ENCODE measurements at regions not wholly inside any gene's neighbourhood (a gene's known extent, or its start where the extent isn't known, plus 50 kb on each side); places are given as distances from the start of the nearest gene placed in this dataset.

DNA sequence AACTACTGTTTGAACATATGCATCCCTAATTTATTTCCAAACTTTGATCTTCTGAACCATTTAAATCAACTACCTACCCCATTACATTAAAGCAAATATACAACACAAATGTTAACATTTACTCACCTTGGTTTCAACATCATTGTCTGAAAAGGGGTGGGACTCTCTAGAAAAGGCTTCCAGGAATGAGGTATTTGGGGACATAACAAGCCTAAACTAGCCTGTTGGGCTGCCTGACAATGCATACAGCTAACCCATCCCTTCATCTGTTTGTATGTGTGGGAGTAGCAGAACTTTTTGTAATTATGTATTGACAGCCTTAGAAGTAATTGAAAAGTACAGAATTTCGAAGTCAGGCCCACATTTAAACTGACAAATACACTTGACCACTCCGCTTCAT lies 2225.9 kb upstream of the C9orf72 start:
- DNase-seq: no peak

GRCh38 chr9:29800821-29801220 lies 2227.5 kb upstream of the C9orf72 start:
- no peak for DNase-seq

DNA sequence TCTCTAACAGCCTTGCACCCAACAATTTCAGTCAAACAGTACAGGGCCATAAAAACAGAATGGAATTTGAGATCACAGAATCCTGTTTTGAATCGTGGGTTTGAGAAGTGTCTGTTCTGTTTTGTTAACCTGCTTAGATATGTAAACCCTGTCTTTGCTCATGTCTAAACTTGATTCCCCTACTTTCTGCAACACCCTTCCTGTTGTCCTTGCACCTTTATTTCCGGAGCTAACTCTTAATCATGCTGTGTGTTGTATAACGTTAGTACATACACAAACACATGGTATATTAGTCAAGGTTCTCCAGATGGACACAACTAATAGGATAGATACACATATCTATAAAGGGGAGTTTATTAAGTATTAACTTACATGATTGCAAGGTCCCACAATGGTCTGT lies 2229.2 kb upstream of the C9orf72 start:
- DNase-seq: no peak

DNA sequence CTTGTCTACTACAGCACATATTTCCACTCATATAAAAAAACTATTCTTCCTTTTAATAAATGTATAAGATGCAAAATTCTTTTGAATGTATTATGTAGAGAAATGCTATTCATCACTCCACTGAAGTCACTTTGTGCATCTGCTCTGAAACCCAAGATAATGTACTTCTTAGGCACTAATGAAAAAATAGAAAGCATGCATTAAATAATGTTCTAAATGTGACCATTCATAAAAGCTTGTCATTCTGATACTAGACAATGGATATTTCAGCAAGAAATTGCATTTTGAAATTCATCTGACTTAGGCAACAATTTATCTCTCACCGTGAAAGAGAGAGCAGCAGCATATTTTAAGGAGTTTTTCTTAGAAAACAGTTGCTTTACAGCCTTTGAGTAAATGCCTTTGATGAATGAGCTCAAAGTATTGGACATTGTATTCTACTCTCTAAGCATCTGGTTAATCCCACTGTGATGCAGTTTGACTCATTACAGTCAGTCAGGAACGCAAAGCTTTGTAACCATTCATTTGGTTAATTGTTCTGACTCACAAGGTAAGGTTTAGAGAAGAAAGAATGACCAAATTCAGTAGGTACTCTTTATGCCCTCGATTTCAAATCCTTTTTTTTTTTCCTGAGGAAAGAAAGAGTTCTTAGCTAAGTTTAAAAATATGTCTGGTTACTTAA lies 2233.8 kb upstream of the C9orf72 start:
- DNase-seq: no peak

- no peak for DNase-seq
These were observed 2243.8 kb upstream of the C9orf72 start for GRCh38 chr9:29816954-29817703.

- DNase-seq: no peak
These were observed 2249.2 kb upstream of the C9orf72 start for GRCh38 chr9:29822458-29822857.

DNA sequence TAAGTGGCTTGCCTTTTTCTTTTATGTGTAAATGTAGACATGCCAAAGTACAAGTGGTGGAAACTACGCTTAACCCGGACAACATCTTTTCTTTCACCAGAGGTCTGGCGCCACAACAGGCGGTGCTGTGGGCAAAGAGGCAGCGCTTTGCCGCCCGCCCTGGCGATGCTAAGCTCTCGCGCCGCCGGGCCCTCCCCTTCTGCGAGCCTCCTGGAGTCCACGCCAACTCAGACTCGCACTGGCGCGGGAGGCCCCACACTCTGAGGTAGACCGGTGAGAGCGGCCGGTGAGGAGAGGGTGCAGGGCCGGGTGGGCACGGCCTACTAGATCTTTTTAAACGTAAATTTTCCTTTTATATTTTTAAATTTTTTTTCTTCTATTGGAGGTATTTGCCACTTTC lies 2253.1 kb upstream of the C9orf72 start:
- DNase-seq: no peak

GRCh38 chr9:29830821-29831220 lies 2257.5 kb upstream of the C9orf72 start:
- DNase-seq: no peak

DNA sequence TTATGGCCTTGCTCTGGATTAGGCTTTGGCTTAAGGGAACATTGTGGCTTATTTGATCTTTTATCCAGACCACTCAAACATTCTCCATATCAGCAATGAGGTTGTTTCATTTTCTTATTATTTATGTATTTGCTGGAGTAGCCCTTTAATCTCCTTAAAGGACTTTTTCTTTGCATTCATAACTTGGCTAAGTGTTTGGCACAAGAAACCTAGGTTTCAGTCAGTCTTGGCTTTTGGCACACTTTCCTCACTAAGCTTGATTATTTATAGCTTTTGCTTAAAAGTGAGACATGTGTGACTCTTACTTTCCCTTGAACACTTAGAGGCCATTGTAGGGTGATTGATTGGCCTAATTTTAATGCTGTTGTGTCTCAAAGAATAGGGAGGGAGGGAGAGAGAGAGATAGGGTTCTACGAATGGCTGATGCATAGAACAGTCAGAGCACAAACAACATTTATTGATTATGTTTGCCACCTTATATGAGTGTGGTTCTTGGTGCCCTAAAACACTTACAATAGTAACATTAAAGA lies 2265.3 kb upstream of the C9orf72 start:
- no peak for DNase-seq

- no peak for DNase-seq
These were observed 2271.0 kb upstream of the C9orf72 start for GRCh38 chr9:29844251-29844650.

DNA sequence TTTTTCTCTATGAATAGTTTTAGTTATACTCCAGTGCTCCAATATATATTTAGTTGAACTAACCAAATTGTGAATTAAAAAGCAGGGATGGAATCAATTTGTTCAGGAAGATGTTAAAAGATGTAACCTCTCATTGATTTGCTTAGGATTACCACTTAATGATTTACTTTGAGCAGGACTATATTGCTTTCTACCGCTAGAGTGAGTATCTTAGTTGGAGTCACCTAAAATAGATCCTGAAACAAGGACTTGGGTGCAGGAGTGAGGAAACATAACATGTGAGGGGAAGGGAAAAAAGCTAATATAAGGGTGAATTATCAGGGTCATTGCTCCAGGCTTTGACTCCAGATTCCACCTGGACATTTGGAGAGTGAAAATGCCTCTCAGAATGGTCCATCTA lies 2277.4 kb upstream of the C9orf72 start:
- no peak for DNase-seq

DNA sequence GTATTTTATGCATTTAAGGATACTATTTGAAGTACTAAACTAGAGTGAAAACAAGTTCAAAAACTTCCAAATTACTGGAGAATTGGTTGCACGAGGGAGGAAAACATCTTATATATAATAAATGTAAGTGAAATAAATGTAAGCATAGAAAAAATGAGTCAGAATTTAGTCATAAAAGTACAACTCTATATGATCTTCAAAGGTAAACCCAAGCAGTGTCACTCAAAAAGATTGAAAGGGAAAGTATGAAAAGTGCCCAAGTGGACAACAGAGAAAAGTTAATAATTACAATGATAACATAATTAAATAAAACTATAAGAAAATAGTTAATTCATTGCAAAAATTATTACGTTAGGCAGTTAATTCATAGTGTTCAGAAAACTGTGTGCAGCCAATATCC lies 2288.5 kb upstream of the C9orf72 start:
- no peak for DNase-seq

GRCh38 chr9:29865764-29866313 lies 2292.6 kb upstream of the C9orf72 start:
- no peak for DNase-seq

GRCh38 chr9:29866556-29866955 lies 2293.3 kb upstream of the C9orf72 start:
- no peak for DNase-seq

DNA sequence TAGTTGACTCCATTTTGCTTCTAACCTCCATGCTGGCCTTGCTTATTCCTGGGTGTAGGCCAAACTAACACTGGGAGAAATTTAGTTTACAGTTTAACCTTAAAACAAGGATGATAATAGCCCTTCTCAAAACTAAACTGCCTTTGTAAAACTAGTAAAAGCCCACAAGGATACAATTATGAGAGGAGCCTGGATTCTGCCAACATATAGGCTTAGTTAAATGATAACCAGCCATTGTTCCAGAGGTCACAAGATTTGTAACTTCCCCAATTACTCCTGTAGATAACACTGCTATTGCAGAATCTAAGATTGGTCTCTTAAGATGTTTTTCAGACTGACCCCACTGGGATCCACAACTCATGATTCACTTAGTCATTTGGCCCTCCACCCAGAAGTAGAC lies 2300.3 kb upstream of the C9orf72 start:
- DNase-seq: no peak

- DNase-seq: no peak
These were observed 2302.3 kb upstream of the C9orf72 start for GRCh38 chr9:29875547-29875946.

GRCh38 chr9:29882767-29883166 lies 2309.5 kb upstream of the C9orf72 start:
- DNase-seq: no peak

DNA sequence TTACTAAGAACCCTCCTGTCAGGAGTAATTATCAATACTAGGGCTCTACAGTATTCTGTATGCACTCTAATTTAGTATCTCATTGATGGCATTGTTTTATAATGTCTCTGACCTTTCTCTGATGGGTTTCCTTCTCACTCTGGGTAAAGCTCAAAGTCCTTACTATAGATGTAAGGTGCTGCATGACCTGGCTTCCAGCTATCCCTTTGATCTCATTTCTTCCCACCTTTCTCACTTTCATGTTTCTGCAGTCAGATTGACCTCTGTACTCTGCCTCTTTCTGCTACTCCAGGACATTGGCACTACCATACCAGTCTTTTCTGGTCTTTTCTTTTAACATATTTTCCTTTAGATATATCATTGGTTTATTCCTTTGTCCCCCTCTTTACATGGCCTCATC lies 2332.8 kb upstream of the C9orf72 start:
- no peak for DNase-seq

DNA sequence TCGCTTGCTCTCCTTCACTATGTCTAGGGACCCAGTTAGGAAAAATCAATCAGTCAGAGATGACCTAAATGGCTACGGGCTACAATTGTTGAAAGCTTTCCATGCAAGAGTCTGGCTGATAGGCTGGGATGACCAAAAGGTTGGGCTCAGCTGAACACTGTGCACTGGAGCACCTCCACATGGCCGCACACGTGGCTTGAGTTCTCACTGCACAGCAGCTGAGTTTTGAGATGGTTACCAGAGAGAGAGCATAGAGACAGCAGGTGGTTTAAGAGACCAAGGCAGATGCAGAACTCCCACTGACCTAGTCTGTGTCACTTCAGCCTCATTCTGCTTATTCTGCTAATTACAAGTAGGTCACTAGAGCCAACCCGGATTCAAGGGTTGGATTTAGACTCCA lies 2354.8 kb upstream of the C9orf72 start:
- DNase-seq: no peak

GRCh38 chr9:29939559-29939958 lies 2366.3 kb upstream of the C9orf72 start:
- DNase-seq: no peak

DNA sequence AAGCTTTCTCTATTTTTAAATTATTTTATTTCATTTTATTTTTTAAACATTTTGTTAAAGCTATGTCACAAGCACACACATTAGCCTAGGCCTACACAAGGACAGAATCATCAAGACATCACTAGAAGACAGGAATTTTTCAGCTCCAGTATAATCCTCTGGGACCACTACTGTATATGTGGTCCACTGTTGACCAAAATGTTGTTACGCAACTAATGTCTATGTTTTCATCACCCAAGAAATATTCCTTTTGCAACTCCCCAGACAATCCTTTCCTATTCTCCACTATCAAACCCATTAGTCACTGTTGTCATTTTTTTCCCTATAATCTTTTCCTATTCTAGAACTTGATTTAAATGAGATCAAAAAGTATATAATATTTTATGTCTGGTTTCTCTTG lies 2371.7 kb upstream of the C9orf72 start:
- DNase-seq: no peak

- no peak for DNase-seq
These were observed 2385.2 kb upstream of the C9orf72 start for GRCh38 chr9:29958469-29958868.

GRCh38 chr9:29965834-29966233 lies 2392.6 kb upstream of the C9orf72 start:
- no peak for DNase-seq

GRCh38 chr9:29966247-29966646 lies 2393.0 kb upstream of the C9orf72 start:
- no peak for DNase-seq
